H9 (cell line): ENCODE measurements at regions not wholly inside any gene's neighbourhood (a gene's known extent, or its start where the extent isn't known, plus 50 kb on each side); places are given as distances from the start of the nearest gene placed in this dataset.

Experiments
- DNase-seq: peaks from one replicate; pipeline ENCODE4 v3.0.0-alpha.2; 2017
- H2AFZ ChIP-seq: one replicate; pipeline ENCODE4 v1.6.1; 2013; ENCODE audit warnings: mild to moderate bottlenecking, low read length, control low read depth, moderate library complexity
- H2AK5ac ChIP-seq: 2 replicates; pipeline ENCODE4 v1.6.1; 2013; ENCODE audit warnings: low read length, control low read depth, mixed read lengths; ENCODE audit not compliant: insufficient read length
- H2BK120ac ChIP-seq: one replicate; pipeline ENCODE4 v1.6.1; 2013; ENCODE audit warnings: low read depth, mild to moderate bottlenecking, low read length, control low read depth, inconsistent platforms; ENCODE audit not compliant: poor library complexity, severe bottlenecking
- H2BK12ac ChIP-seq: 2 replicates; pipeline ENCODE4 v1.6.1; 2013; ENCODE audit warnings: low read length, control low read depth, mixed read lengths, low read depth; ENCODE audit not compliant: insufficient read length
- H2BK15ac ChIP-seq: 2 replicates; pipeline ENCODE4 v1.6.1; 2013; ENCODE audit warnings: low read depth, low read length, control low read depth
- H2BK20ac ChIP-seq: one replicate; pipeline ENCODE4 v1.6.1; 2013; ENCODE audit warnings: low read depth, mild to moderate bottlenecking, low read length, control low read depth, inconsistent platforms; ENCODE audit not compliant: poor library complexity, severe bottlenecking
- H2BK5ac ChIP-seq: 2 replicates; pipeline ENCODE4 v1.6.1; 2013; ENCODE audit warnings: low read length, control low read depth, mixed read lengths; ENCODE audit not compliant: insufficient read length
- H3K14ac ChIP-seq: 2 replicates; pipeline ENCODE4 v1.6.1; 2013; ENCODE audit warnings: low read length, control low read depth; ENCODE audit not compliant: insufficient read depth
- H3K18ac ChIP-seq: 2 replicates; pipeline ENCODE4 v1.6.1; 2013; ENCODE audit warnings: low read depth, mild to moderate bottlenecking, mixed read lengths, low read length, control low read depth; ENCODE audit not compliant: insufficient read length
- H3K23ac ChIP-seq: 2 replicates; pipeline ENCODE4 v1.6.1; 2013; ENCODE audit warnings: low read length, control low read depth, mixed read lengths, low read depth; ENCODE audit not compliant: insufficient read length
- H3K23me2 ChIP-seq: 2 replicates; pipeline ENCODE4 v1.6.1; 2013; ENCODE audit warnings: low read depth, mild to moderate bottlenecking, mixed read lengths, low read length, control low read depth; ENCODE audit not compliant: insufficient read length, poor library complexity, severe bottlenecking
- H3K27ac ChIP-seq: 2 replicates; pipeline ENCODE4 v1.5.1; 2013; ENCODE audit warnings: low read length, control low read depth, mixed read lengths, low read depth; ENCODE audit not compliant: insufficient read length
- H3K27me3 ChIP-seq: 2 replicates; pipeline ENCODE4 v1.6.1; 2013; ENCODE audit warnings: low read length, control low read depth, inconsistent platforms; ENCODE audit not compliant: insufficient read depth
- H3K4ac ChIP-seq: 2 replicates; pipeline ENCODE4 v1.6.1; 2013; ENCODE audit warnings: low read depth, mild to moderate bottlenecking, control low read depth, inconsistent platforms, low read length, moderate library complexity
- H3K4me1 ChIP-seq: 2 replicates; pipeline ENCODE4 v1.6.1; 2013; ENCODE audit warnings: low read length, control low read depth, inconsistent platforms; ENCODE audit not compliant: insufficient read depth
- H3K4me2 ChIP-seq: 2 replicates; pipeline ENCODE4 v1.6.1; 2013; ENCODE audit warnings: low read length, control low read depth, mixed read lengths; ENCODE audit not compliant: insufficient read length, insufficient read depth
- H3K56ac ChIP-seq: 2 replicates; pipeline ENCODE4 v1.6.1; 2013; ENCODE audit warnings: low read depth, mild to moderate bottlenecking, mixed read lengths, low read length, control low read depth; ENCODE audit not compliant: insufficient read length
- H3K79me1 ChIP-seq: 2 replicates; pipeline ENCODE4 v1.6.1; 2013; ENCODE audit warnings: low read depth, mild to moderate bottlenecking, moderate library complexity, low read length, control low read depth, inconsistent platforms; ENCODE audit not compliant: insufficient read depth, poor library complexity, severe bottlenecking
- H3K79me2 ChIP-seq: 2 replicates; pipeline ENCODE4 v1.6.1; 2013; ENCODE audit warnings: low read length, control low read depth, inconsistent platforms; ENCODE audit not compliant: insufficient read depth
- H3K9ac ChIP-seq: 2 replicates; pipeline ENCODE4 v1.6.1; 2013; ENCODE audit warnings: low read length, control low read depth, mixed read lengths; ENCODE audit not compliant: insufficient read length; ENCODE audit errors: extremely low read depth
- H3K9me3 ChIP-seq: one replicate; pipeline ENCODE4 v1.6.1; 2013; ENCODE audit warnings: low read depth, low read length, inconsistent platforms; ENCODE audit not compliant: control insufficient read depth
- H3T11ph ChIP-seq: one replicate; pipeline ENCODE4 v1.6.1; 2013; ENCODE audit warnings: mild to moderate bottlenecking, low read length, control low read depth, inconsistent platforms
- H4K20me1 ChIP-seq: one replicate; pipeline ENCODE4 v1.6.1; 2013; ENCODE audit not compliant: control insufficient read depth, insufficient read length, insufficient read depth
- H4K5ac ChIP-seq: 2 replicates; pipeline ENCODE4 v1.6.1; 2013; ENCODE audit warnings: low read depth, mild to moderate bottlenecking, mixed read lengths, low read length, control low read depth; ENCODE audit not compliant: insufficient read length
- H4K8ac ChIP-seq: replicated peaks from 2 replicates; pipeline ENCODE4 v1.6.1; 2013; ENCODE audit warnings: low read length, control low read depth, mixed read lengths, low read depth; ENCODE audit not compliant: insufficient read length
- H4K91ac ChIP-seq: 2 replicates; pipeline ENCODE4 v1.6.1; 2013; ENCODE audit warnings: low read depth, mild to moderate bottlenecking, moderate library complexity, mixed read lengths, low read length, control low read depth; ENCODE audit not compliant: insufficient read length
- H3K27ac Mint-ChIP-seq, 3 experiments: 2 replicates in 2 of 3; 3 replicates in 1 of 3; pipeline ENCODE4 v1.8.0; 2020 to 2021; ENCODE audit warnings: mixed read lengths in 3 of 3, mild to moderate bottlenecking in 1 of 3, moderate library complexity in 1 of 3
- H3K27me3 Mint-ChIP-seq: 2 replicates; pipeline ENCODE4 v1.8.0; 2021; ENCODE audit warnings: low read depth, mild to moderate bottlenecking, moderate library complexity, mixed read lengths
- H3K36me3 Mint-ChIP-seq, 3 experiments: 2 replicates in 2 of 3; 3 replicates in 1 of 3; pipeline ENCODE4 v1.8.0; 2020 to 2021; ENCODE audit warnings: low read depth in 3 of 3, mixed read lengths in 3 of 3; ENCODE audit not compliant: insufficient read depth in 1 of 3
- H3K4me1 Mint-ChIP-seq, 2 experiments: 2 replicates each; pipeline ENCODE4 v1.8.0; 2020; ENCODE audit warnings: mixed read lengths in 2 of 2
- H3K4me3 Mint-ChIP-seq, 2 experiments: 2 replicates in 1 of 2; 3 replicates in 1 of 2; pipeline ENCODE4 v1.8.0; 2020 to 2021; ENCODE audit warnings: mild to moderate bottlenecking in 2 of 2, mixed read lengths in 2 of 2, moderate library complexity in 1 of 2
- H3K9me3 Mint-ChIP-seq, 2 experiments: 2 replicates in 1 of 2; 3 replicates in 1 of 2; pipeline ENCODE4 v1.8.0; 2020; ENCODE audit warnings: mild to moderate bottlenecking in 2 of 2, mixed read lengths in 2 of 2, moderate library complexity in 1 of 2
- whole genome bisulfite sequencing: extraction: QIAGEN DNeasy Blood & Tissue Kit; methylation state at CpG from one replicate; pipeline ENCODE4 v1.1.7; 2013; ENCODE audit warnings: missing lambda C conversion rate, low lambda C conversion rate, mixed read lengths; ENCODE audit not compliant: insufficient read length; ENCODE audit errors: extremely low coverage; 5-methylcytosine and 5-hydroxymethylcytosine counted together
- TF ChIP-seq, protein P1 (sequence below): fragments of 200-600 bp; sonication (generic); conservative IDR thresholded peaks from 3 replicates; pipeline ENCODE4 v1.8.0; 2021; ENCODE audit warnings: antibody characterized with exemption, mild to moderate bottlenecking

DNA sequence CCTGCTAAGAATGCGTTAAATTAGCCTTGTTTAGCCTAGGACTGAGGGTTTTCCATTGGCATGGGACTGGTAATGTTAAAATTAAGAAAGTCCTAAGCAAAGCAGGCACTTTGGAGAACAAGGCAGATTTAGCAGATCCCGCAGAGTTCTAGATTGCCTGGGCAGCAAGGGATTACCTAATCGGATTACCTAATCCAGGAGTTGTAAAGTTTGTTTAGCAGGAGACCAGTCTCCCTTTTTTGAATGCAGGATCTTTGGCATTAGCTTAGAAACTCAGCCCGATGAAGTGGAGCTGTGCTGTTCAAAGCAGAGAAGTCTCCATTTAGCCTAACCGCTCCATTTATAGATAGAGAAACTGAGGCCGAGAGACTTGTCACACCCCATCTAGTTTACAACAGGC is 206.0 kb downstream of the DMRT2 start:
- no peaks in the 10 kb centered on the region for H3K4me1 Mint-ChIP-seq
- Histone ChIP-seq H3K23me2 (no peaks in the 10 kb centered on the region), H2BK12ac (no peak overlapping the region), H4K91ac (no peak overlapping the region), H2AFZ (no peak overlapping the region), H3K27ac (no peak overlapping the region), H3K4me1 (no peaks in the 10 kb centered on the region), H4K8ac (no peak overlapping the region), H2BK15ac (no peak overlapping the region), H4K5ac (no peak overlapping the region), H3K23ac (no peak overlapping the region), H3K79me2 (no peaks in the 10 kb centered on the region), H3K79me1 (no peaks in the 10 kb centered on the region), H2AK5ac (no peak overlapping the region), H3K4me2 (no peak overlapping the region), H2BK20ac (no peak overlapping the region), H3K9ac (no peak overlapping the region), H3T11ph (no peak overlapping the region), H3K27me3 (no peaks in the 10 kb centered on the region), H3K18ac (no peak overlapping the region), H3K9me3 (peaks cover 6% of the 10 kb centered on the region), H3K14ac (no peak overlapping the region), H2BK120ac (no peak overlapping the region), H3K4ac (no peak overlapping the region), H4K20me1 (no peaks in the 10 kb centered on the region), H2BK5ac (no peak overlapping the region), H3K56ac (no peak overlapping the region)
- H3K27me3 Mint-ChIP-seq: peaks cover 1% of the 10 kb centered on the region; the same call in 1 of the 2 replicates
- H3K4me3 Mint-ChIP-seq: no peak overlapping the region
- no CpG with 5 or more reads among the region's 6 CpGs for whole genome bisulfite sequencing
- H3K27ac Mint-ChIP-seq: no peak overlapping the region
- no peak for DNase-seq
- TF ChIP-seq, protein P1, sequence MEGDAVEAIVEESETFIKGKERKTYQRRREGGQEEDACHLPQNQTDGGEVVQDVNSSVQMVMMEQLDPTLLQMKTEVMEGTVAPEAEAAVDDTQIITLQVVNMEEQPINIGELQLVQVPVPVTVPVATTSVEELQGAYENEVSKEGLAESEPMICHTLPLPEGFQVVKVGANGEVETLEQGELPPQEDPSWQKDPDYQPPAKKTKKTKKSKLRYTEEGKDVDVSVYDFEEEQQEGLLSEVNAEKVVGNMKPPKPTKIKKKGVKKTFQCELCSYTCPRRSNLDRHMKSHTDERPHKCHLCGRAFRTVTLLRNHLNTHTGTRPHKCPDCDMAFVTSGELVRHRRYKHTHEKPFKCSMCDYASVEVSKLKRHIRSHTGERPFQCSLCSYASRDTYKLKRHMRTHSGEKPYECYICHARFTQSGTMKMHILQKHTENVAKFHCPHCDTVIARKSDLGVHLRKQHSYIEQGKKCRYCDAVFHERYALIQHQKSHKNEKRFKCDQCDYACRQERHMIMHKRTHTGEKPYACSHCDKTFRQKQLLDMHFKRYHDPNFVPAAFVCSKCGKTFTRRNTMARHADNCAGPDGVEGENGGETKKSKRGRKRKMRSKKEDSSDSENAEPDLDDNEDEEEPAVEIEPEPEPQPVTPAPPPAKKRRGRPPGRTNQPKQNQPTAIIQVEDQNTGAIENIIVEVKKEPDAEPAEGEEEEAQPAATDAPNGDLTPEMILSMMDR: no peak
- peaks cover 0 to 16% of the 10 kb centered on the region in 2 experiments; a peak in 3 of 5 replicates for H3K9me3 Mint-ChIP-seq
- H3K36me3 Mint-ChIP-seq: no peaks in the 10 kb centered on the region
